Hematopoietic multipotent progenitor cell (in vitro differentiated cells): ENCODE measurements at regions not wholly inside any gene's neighbourhood (a gene's known extent, or its start where the extent isn't known, plus 50 kb on each side); places are given as distances from the start of the nearest gene placed in this dataset.
A peak's percentile ranks its signal among the peaks of the same experiment; 100 is the strongest.

Experiments
- DNase-seq, 3 donors: peaks; one replicate each; pipeline ENCODE4 v3.0.0-alpha.2; 2011 to 2015; ENCODE audit warnings: low read depth in 2 of 3, low spot score in 2 of 3

GRCh38 chr18:22332590-22332989 is 85.1 kb downstream of the CTAGE1 start:
- no peak for DNase-seq

- no peak for DNase-seq
These were observed 87.2 kb downstream of the CTAGE1 start for GRCh38 chr18:22330508-22330907.

GRCh38 chr18:22325396-22325795 is 92.3 kb downstream of the CTAGE1 start:
- no peak for DNase-seq

GRCh38 chr18:22324191-22325131 is 93.3 kb downstream of the CTAGE1 start:
- DNase-seq, result no peak

GRCh38 chr18:22322243-22322691 is 95.4 kb downstream of the CTAGE1 start:
- no peak for DNase-seq

GRCh38 chr18:22320771-22321170 is 96.9 kb downstream of the CTAGE1 start:
- DNase-seq, result no peak

- DNase-seq, result no peak
These were observed 97.6 kb downstream of the CTAGE1 start for GRCh38 chr18:22320155-22320554.

GRCh38 chr18:22318745-22319407 is 98.8 kb downstream of the CTAGE1 start:
- no peak for DNase-seq

GRCh38 chr18:22314420-22314819 is 103.3 kb downstream of the CTAGE1 start:
- no peak for DNase-seq

- DNase-seq, result no peak
These were observed 103.7 kb downstream of the CTAGE1 start for GRCh38 chr18:22314001-22314400.

GRCh38 chr18:22311301-22311700 is 106.4 kb downstream of the CTAGE1 start:
- DNase-seq, result no peak

GRCh38 chr18:22309191-22309590 is 108.5 kb downstream of the CTAGE1 start:
- DNase-seq, result no peak

- no peak for DNase-seq
These were observed 110.2 kb downstream of the CTAGE1 start for GRCh38 chr18:22307528-22307927.

GRCh38 chr18:22303927-22304326 is 113.8 kb downstream of the CTAGE1 start:
- DNase-seq, result no peak

- DNase-seq, result peak in 2 of 3 donors; percentile 17 to 31
These were observed 115.6 kb downstream of the CTAGE1 start for GRCh38 chr18:22302144-22302543.

GRCh38 chr18:22300665-22301636 is 116.8 kb downstream of the CTAGE1 start:
- no peak for DNase-seq

GRCh38 chr18:22297008-22297407 is 120.7 kb downstream of the CTAGE1 start:
- DNase-seq, result no peak

- DNase-seq, result no peak
These were observed 121.4 kb downstream of the CTAGE1 start for GRCh38 chr18:22296304-22296703.

- no peak for DNase-seq
These were observed 124.0 kb downstream of the GATA6 start for GRCh38 chr18:22293417-22293816.

- no peak for DNase-seq
These were observed 120.6 kb downstream of the GATA6 start for GRCh38 chr18:22290004-22290403.

GRCh38 chr18:22286585-22286984 is 117.2 kb downstream of the GATA6 start:
- DNase-seq, result no peak
